ENCODE measurements at regions not wholly inside any gene's neighbourhood (a gene's known extent, or its start where the extent isn't known, plus 50 kb on each side); places are given as distances from the start of the nearest gene placed in this dataset.

GRCh38 chr9:110125763-110126351 is 82.1 kb downstream of the C9orf152 start:
- TF ChIP-seq CTCF (conservative IDR thresholded peaks at IDR 0.05; ENCODE audit: low read depth, low read length) (no peak), MXI1 (IDR thresholded peaks at IDR 0.05; ENCODE audit: borderline replicate concordance, low read depth, low read length) (no peak), POLR2A (IDR thresholded peaks at IDR 0.05; ENCODE audit: low read depth, low read length) (no peak), RAD21 (IDR thresholded peaks at IDR 0.05; ENCODE audit: low read length) (no peak)

All from IMR-90 (cell line).